ENCODE measurements at regions not wholly inside any gene's neighbourhood (a gene's known extent, or its start where the extent isn't known, plus 50 kb on each side); places are given as distances from the start of the nearest gene placed in this dataset.

DNA sequence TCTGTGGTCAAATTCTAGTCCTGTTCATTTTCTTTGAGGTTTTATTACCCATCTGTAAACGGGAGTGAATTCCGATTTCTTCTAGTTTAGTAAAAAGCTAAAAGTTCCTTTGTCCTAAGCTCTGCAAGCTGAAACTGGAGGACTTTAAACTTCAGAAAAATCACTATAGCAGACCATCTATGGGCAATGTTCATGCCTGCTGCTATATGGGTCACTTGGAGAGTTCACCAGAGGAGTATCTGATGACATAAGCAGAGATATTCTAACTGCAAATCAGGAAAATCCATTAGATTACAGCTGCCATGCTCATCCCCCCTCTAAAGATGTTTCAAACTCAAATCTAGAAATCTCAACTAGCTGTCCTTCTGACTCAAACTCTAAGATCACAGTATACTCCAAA is 193.0 kb upstream of the RTL1 start:
- TF ChIP-seq FOXP2 (optimal IDR thresholded peaks at IDR 0.05; ENCODE audit: borderline replicate concordance, extremely low read depth, extremely low read length, insufficient read depth) (no peak), SIN3A (IDR thresholded peaks at IDR 0.05; ENCODE audit: borderline replicate concordance, insufficient read depth, low read length) (no peak), TAF1 (IDR thresholded peaks at IDR 0.05; ENCODE audit: borderline replicate concordance, insufficient read depth, low read length) (no peak), POLR2AphosphoS5 (IDR thresholded peaks at IDR 0.05; ENCODE audit: low read depth, low read length) (no peak), REST (IDR thresholded peaks at IDR 0.05; ENCODE audit: insufficient read depth in 1 of 2, low read depth in 2 of 2, low read length in 2 of 2) (no peak)

GRCh38 chr14:101097109-101097793 is 193.7 kb upstream of the RTL1 start:
- TF ChIP-seq POLR2AphosphoS5 (IDR thresholded peaks at IDR 0.05; ENCODE audit: low read depth, low read length) (no peak), SIN3A (IDR thresholded peaks at IDR 0.05; ENCODE audit: borderline replicate concordance, insufficient read depth, low read length) (no peak), FOXP2 (optimal IDR thresholded peaks at IDR 0.05; ENCODE audit: borderline replicate concordance, extremely low read depth, extremely low read length, insufficient read depth) (no peak), REST (IDR thresholded peaks at IDR 0.05; ENCODE audit: insufficient read depth in 1 of 2, low read depth in 2 of 2, low read length in 2 of 2) (no peak), TAF1 (IDR thresholded peaks at IDR 0.05; ENCODE audit: borderline replicate concordance, insufficient read depth, low read length) (no peak)

GRCh38 chr14:101098177-101098576 is 194.7 kb upstream of the RTL1 start:
- TF ChIP-seq SIN3A (IDR thresholded peaks at IDR 0.05; ENCODE audit: borderline replicate concordance, insufficient read depth, low read length) (no peak), POLR2AphosphoS5 (IDR thresholded peaks at IDR 0.05; ENCODE audit: low read depth, low read length) (no peak), TAF1 (IDR thresholded peaks at IDR 0.05; ENCODE audit: borderline replicate concordance, insufficient read depth, low read length) (no peak), FOXP2 (optimal IDR thresholded peaks at IDR 0.05; ENCODE audit: borderline replicate concordance, extremely low read depth, extremely low read length, insufficient read depth) (no peak), REST (IDR thresholded peaks at IDR 0.05; ENCODE audit: insufficient read depth in 1 of 2, low read depth in 2 of 2, low read length in 2 of 2) (no peak)

- TF ChIP-seq POLR2AphosphoS5 (IDR thresholded peaks at IDR 0.05; ENCODE audit: low read depth, low read length), result no peak
- TF ChIP-seq SIN3A (IDR thresholded peaks at IDR 0.05; ENCODE audit: borderline replicate concordance, insufficient read depth, low read length), result no peak
- TF ChIP-seq FOXP2 (optimal IDR thresholded peaks at IDR 0.05; ENCODE audit: borderline replicate concordance, extremely low read depth, extremely low read length, insufficient read depth), result no peak
- no peak for TF ChIP-seq TAF1 (IDR thresholded peaks at IDR 0.05; ENCODE audit: borderline replicate concordance, insufficient read depth, low read length)
Measured at GRCh38 chr14:101098641-101099040, 195.1 kb upstream of the RTL1 start.

DNA sequence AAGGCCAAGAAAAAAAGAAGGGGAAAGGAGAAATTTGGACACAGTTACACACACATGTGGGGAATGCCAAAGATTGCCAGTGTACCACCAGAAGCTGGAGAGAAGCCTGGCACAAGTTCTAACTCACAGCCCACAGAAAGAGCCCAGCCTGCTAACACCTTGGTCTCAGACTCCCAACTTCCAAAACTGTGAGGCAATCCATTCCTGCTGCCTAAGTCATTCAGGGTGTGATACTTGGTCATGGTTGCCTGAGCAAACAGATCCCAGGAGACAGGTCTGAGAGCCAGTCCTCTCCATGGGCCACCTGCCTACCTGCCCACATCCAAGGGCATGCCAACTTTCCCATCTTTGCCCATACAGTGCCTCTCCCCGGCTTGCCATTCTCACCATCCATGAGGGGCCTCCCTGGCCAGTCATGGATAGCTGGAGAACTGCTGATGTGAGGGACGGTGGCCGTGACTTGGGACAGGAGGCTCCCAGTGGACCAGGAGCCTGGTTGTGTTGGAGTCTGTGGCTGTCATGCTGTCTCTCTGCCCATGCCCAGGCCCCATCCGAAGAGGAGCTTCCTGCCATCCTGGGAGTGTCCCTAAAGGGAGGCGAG is 198.0 kb upstream of the RTL1 start:
- TF ChIP-seq REST (IDR thresholded peaks at IDR 0.05; ENCODE audit: insufficient read depth in 1 of 2, low read depth in 2 of 2, low read length in 2 of 2) (no peak), FOXP2 (optimal IDR thresholded peaks at IDR 0.05; ENCODE audit: borderline replicate concordance, extremely low read depth, extremely low read length, insufficient read depth) (no peak), SIN3A (IDR thresholded peaks at IDR 0.05; ENCODE audit: borderline replicate concordance, insufficient read depth, low read length) (no peak), POLR2AphosphoS5 (IDR thresholded peaks at IDR 0.05; ENCODE audit: low read depth, low read length) (no peak), TAF1 (IDR thresholded peaks at IDR 0.05; ENCODE audit: borderline replicate concordance, insufficient read depth, low read length) (no peak)

Measured in PFSK-1 (cell line).